ENCODE measurements at regions not wholly inside any gene's neighbourhood (a gene's known extent, or its start where the extent isn't known, plus 50 kb on each side); places are given as distances from the start of the nearest gene placed in this dataset.
"Not testable (repeated sequence)": the region's sequence is repeated elsewhere in the genome, so short reads cannot be mapped to it uniquely, and the experiment has no call there.

DNA sequence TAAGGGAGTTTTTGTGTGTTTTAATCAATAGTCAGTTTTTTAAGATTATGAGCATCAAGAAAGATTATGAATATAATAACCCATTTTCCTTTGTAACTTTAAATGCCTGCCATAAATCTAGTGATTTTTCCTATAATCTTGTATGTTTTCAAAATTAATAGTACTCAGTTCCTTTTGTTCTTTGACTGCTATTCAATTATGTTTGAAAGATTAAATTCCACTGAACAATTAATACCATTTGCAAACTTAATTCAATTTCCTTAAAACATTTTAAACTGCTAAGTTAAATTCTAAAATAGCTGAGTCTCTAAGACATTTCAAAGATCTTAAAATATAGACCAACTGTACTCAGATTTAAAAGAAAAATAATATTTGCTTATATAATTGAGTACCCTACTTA, 1173.9 kb upstream of the TMEFF2 start:
- Histone ChIP-seq H3K9me3 (no peaks in the 10 kb centered on the region), H3K36me3 (no peaks in the 10 kb centered on the region), H3K27ac (no peak overlapping the region), H3K27me3 (replicated peaks; ENCODE audit: insufficient read depth) (no peaks in the 10 kb centered on the region), H3K4me3 (no peak overlapping the region), H3K4me1 (ENCODE audit: control insufficient read depth in 1 of 2, low read depth in 2 of 2) (no peaks in the 10 kb centered on the region)
- no peak for DNase-seq (ENCODE audit: low spot score)
- TF ChIP-seq, protein P1, sequence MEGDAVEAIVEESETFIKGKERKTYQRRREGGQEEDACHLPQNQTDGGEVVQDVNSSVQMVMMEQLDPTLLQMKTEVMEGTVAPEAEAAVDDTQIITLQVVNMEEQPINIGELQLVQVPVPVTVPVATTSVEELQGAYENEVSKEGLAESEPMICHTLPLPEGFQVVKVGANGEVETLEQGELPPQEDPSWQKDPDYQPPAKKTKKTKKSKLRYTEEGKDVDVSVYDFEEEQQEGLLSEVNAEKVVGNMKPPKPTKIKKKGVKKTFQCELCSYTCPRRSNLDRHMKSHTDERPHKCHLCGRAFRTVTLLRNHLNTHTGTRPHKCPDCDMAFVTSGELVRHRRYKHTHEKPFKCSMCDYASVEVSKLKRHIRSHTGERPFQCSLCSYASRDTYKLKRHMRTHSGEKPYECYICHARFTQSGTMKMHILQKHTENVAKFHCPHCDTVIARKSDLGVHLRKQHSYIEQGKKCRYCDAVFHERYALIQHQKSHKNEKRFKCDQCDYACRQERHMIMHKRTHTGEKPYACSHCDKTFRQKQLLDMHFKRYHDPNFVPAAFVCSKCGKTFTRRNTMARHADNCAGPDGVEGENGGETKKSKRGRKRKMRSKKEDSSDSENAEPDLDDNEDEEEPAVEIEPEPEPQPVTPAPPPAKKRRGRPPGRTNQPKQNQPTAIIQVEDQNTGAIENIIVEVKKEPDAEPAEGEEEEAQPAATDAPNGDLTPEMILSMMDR (IDR thresholded peaks at IDR 0.05) = no peak
- no peak for ATAC-seq (ENCODE audit: insufficient number of reproducible peaks, low FRiP score, low read depth)

DNA sequence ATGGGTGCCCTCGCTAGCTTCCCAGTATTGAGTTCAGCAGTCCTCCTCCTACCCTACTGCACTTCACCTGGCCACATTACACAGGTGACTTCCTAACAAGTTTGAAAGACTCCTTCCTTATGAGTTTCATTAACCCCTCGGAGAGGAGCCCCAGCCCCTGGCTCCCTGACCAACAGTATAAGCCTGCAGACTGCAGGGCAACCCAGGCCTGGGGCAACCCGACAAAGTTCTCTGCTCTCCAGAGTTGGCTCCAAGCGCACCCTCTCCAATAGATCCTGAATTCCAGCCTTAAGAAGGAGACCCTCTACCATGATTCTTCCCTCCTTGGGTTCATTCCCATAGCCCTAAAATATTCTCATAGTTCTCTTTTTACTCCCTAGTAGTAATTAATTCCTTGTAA, 1162.8 kb upstream of the TMEFF2 start:
- Histone ChIP-seq H3K27me3 (replicated peaks; ENCODE audit: insufficient read depth) (no peaks in the 10 kb centered on the region), H3K9me3 (no peaks in the 10 kb centered on the region), H3K4me1 (ENCODE audit: control insufficient read depth in 1 of 2, low read depth in 2 of 2) (no peaks in the 10 kb centered on the region), H3K4me3 (no peak overlapping the region), H3K36me3 (no peaks in the 10 kb centered on the region), H3K27ac (no peak overlapping the region)
- DNase-seq (ENCODE audit: low spot score) = no peak
- no peak for ATAC-seq (ENCODE audit: insufficient number of reproducible peaks, low FRiP score, low read depth)
- TF ChIP-seq, protein P1 (IDR thresholded peaks at IDR 0.05) = no peak

DNA sequence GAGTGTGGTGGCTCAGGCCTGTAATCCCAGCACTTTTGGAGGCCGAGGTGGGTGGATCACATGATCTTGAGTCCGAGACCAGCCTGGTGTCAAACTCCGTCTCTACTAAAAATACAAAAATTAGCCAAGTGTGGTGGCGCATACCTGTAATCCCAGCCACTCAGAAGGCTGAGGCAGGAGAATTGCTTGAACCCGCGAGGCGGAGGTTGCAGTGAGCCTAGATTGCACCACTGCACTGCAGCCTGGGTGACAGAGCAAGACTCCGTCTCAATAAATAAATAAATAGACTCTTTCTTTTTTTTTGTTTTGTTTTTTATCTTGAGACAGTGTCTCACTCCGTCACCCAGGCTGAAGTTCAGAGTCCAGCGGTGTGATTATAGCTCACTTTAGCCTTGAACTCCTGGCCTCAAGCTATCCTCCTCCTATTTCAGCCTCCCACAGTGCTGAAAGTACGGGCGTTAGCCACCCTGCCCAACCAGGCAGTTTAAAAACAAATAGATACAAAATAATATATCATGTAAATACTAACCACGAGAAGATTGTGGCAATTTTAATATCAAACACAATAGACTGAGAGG, 1158.0 kb upstream of the TMEFF2 start:
- not testable (repeated sequence) for DNase-seq (ENCODE audit: low spot score); H3K4me3 ChIP-seq; H3K4me1 ChIP-seq (ENCODE audit: control insufficient read depth in 1 of 2, low read depth in 2 of 2); H3K9me3 ChIP-seq; H3K27ac ChIP-seq; H3K36me3 ChIP-seq; H3K27me3 ChIP-seq (replicated peaks; ENCODE audit: insufficient read depth); ATAC-seq (ENCODE audit: insufficient number of reproducible peaks, low FRiP score, low read depth)

DNA sequence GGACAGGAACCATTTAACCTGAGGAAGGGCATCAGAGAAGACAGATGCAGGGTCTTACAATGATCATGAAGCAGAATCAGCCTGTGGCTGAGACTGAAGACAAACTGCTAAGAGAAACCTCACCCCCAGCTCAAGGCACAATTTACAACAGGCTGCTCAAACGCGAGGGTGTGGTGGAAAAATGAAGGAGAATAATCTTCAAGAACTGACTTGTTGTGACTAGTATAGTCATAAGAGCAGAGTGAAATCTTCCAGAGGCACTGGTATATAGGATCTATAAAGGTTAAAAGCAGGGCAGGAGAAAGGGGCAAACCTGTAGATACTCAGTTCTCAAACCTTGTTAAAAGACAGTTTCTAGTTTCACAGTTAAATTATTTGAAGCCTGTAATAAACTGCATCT, 1155.8 kb upstream of the TMEFF2 start:
- no peak for ATAC-seq (ENCODE audit: insufficient number of reproducible peaks, low FRiP score, low read depth)

DNA sequence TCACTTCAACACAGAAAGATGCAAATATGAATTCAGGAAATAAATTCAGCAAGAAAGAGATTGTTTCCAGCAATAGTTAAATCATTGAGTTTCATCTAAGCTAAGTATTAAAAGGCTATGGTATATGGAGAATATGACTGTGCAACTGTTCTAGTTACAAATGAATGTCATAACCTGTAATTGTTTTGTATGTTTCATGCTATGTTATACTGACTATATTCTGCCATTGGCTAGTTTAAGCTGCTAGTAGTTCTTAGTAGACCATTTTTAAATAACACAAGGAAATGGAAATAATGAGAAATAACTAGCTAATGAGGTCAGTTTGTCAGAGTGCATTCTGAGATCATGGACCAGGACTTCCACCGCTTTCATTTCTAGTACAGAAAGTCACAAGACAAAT, 1154.9 kb upstream of the TMEFF2 start:
- Histone ChIP-seq H3K36me3 (no peaks in the 10 kb centered on the region), H3K4me1 (ENCODE audit: control insufficient read depth in 1 of 2, low read depth in 2 of 2) (no peaks in the 10 kb centered on the region), H3K4me3 (no peak overlapping the region), H3K9me3 (no peaks in the 10 kb centered on the region), H3K27me3 (replicated peaks; ENCODE audit: insufficient read depth) (no peaks in the 10 kb centered on the region), H3K27ac (no peak overlapping the region)
- DNase-seq (ENCODE audit: low spot score) = no peak
- ATAC-seq (ENCODE audit: insufficient number of reproducible peaks, low FRiP score, low read depth) = no peak
- TF ChIP-seq, protein P1 (IDR thresholded peaks at IDR 0.05) = no peak

More for the DNA sequence above, 1155.8 kb upstream of the TMEFF2 start:
- DNase-seq (ENCODE audit: low spot score) = no peak
- Histone ChIP-seq H3K4me1 (ENCODE audit: control insufficient read depth in 1 of 2, low read depth in 2 of 2) (no peaks in the 10 kb centered on the region), H3K27me3 (replicated peaks; ENCODE audit: insufficient read depth) (no peaks in the 10 kb centered on the region), H3K4me3 (no peak overlapping the region), H3K9me3 (no peaks in the 10 kb centered on the region), H3K27ac (no peak overlapping the region), H3K36me3 (no peaks in the 10 kb centered on the region)
- TF ChIP-seq, protein P1 (IDR thresholded peaks at IDR 0.05) = no peak

DNA sequence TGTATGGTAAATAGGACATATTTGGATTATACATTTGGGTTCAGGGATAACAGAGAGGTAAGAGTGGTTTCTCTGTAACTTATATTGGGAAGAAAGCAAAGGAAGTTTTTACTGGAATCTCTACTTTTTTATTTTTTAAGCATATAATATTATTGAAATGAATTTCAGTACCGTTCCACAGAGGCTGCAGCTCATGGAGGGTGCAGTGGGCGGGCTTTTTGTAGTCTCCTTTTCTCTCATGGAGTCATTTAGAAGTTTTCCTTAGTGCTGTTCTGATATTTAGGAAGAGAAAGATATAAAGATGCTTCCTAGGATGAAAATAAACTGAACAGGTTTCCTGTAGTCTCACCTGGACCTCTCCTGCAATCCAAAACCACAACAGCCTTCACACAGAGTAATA, 1153.3 kb upstream of the TMEFF2 start:
- no peaks in the 10 kb centered on the region for H3K27me3 ChIP-seq (replicated peaks; ENCODE audit: insufficient read depth)
- ATAC-seq (ENCODE audit: insufficient number of reproducible peaks, low FRiP score, low read depth) = no peak
- DNase-seq (ENCODE audit: low spot score) = no peak

More for the DNA sequence above, 1153.3 kb upstream of the TMEFF2 start:
- H3K27ac ChIP-seq = no peak overlapping the region
- H3K36me3 ChIP-seq = no peaks in the 10 kb centered on the region
- peak overlapping the region; percentile 71 for H3K4me3 ChIP-seq
- TF ChIP-seq, protein P1 (IDR thresholded peaks at IDR 0.05) = no peak
- no peaks in the 10 kb centered on the region for H3K9me3 ChIP-seq
- H3K4me1 ChIP-seq (ENCODE audit: control insufficient read depth in 1 of 2, low read depth in 2 of 2) = no peaks in the 10 kb centered on the region

Measured in thoracic aorta (tissue), 2 donors.